ENCODE measurements at regions not wholly inside any gene's neighbourhood (a gene's known extent, or its start where the extent isn't known, plus 50 kb on each side); places are given as distances from the start of the nearest gene placed in this dataset.

DNA sequence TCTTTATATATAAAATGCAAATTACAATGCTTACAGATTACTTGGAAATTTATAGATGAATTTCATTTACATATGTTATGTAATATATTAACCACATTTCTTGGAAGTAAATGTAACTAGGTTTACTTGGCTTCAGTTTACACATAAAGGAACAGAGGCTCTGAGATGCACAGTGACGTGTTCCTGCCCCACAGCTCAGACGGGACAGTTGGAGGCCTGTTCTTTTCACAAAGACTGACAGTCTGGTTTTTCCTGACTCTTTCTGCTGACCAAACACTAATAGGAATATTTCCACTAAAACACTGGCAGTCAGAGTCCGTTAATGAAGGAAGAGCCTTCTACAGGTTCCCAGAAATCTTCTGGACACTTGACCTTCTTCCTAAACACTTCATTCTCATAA, 336.1 kb downstream of the MFSD1 start:
- Histone ChIP-seq H3K4me3 (no peak overlapping the region), H3K27ac (no peak overlapping the region), H3K9me3 (no peaks in the 10 kb centered on the region), H3K27me3 (no peaks in the 10 kb centered on the region), H3K4me1 (no peaks in the 10 kb centered on the region), H3K36me3 (no peaks in the 10 kb centered on the region)
- intact Hi-C loops (cut with DNase I): no loop called here
- TF ChIP-seq, protein P1, sequence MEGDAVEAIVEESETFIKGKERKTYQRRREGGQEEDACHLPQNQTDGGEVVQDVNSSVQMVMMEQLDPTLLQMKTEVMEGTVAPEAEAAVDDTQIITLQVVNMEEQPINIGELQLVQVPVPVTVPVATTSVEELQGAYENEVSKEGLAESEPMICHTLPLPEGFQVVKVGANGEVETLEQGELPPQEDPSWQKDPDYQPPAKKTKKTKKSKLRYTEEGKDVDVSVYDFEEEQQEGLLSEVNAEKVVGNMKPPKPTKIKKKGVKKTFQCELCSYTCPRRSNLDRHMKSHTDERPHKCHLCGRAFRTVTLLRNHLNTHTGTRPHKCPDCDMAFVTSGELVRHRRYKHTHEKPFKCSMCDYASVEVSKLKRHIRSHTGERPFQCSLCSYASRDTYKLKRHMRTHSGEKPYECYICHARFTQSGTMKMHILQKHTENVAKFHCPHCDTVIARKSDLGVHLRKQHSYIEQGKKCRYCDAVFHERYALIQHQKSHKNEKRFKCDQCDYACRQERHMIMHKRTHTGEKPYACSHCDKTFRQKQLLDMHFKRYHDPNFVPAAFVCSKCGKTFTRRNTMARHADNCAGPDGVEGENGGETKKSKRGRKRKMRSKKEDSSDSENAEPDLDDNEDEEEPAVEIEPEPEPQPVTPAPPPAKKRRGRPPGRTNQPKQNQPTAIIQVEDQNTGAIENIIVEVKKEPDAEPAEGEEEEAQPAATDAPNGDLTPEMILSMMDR (IDR thresholded peaks at IDR 0.05): no peak
- 49 to 54% methylated on average over 3 of the region's 3 CpGs for WGBS, 2 donors
- DNase-seq: no peak
- no peak for ATAC-seq

DNA sequence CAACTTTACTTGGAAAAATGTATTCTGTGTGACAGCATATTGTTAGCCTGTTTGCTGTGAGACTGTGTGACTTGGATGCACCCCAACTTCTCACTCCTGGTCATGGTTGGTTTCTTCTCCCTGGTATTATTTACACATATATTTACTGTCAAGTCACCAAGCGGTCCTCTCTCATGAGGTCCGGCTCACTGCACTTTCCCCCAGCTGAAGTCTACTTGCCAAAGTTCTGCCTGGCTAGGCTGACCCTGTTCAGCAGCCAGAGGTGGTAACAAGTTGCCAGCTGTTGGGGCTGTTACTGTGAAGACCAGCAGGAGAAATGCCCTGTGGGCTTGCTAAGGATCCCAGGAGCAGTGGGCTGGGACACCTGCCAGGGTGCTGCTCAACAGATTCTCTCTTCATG, 337.5 kb downstream of the MFSD1 start:
- no peaks in the 10 kb centered on the region for H3K27me3 ChIP-seq
- H3K4me3 ChIP-seq: no peak overlapping the region
- H3K9me3 ChIP-seq: no peaks in the 10 kb centered on the region
- H3K36me3 ChIP-seq: no peaks in the 10 kb centered on the region
- intact Hi-C loops (cut with DNase I): no loop called here
- TF ChIP-seq, protein P1 (IDR thresholded peaks at IDR 0.05): no peak
- no peaks in the 10 kb centered on the region for H3K4me1 ChIP-seq
- DNase-seq (no peak), ATAC-seq (no peak)
- H3K27ac ChIP-seq: no peak overlapping the region
- WGBS, 2 donors: 85 to 95% methylated on average over 2 of the region's 2 CpGs

DNA sequence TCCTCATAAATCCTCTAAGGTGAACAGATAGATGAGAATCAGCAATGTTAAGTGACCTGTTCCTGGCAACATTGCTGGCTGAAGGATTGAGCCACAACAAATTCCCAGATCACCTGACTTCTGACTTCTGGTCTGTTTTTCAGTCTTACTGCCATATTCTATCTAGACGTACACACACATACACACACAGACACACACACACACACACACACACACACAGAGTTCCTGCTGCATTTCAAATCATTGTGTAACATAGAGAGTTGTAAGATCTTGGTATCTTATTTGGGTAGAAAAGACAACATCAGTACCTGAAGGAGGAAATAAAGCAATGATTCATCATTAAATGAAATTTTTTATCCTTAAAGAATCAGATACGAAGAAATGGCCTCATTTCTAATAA, 342.6 kb downstream of the MFSD1 start:
- H3K4me3 ChIP-seq: no peak overlapping the region
- ATAC-seq (no peak), DNase-seq (no peak)
- 65 to 71% methylated on average over 2 of the region's 2 CpGs for WGBS, 2 donors
- no peaks in the 10 kb centered on the region for H3K4me1 ChIP-seq
- no peak overlapping the region for H3K27ac ChIP-seq
- TF ChIP-seq, protein P1 (IDR thresholded peaks at IDR 0.05): no peak
- no peaks in the 10 kb centered on the region for H3K27me3 ChIP-seq
- H3K36me3 ChIP-seq: no peaks in the 10 kb centered on the region
- intact Hi-C loops (cut with DNase I): no loop called here
- no peaks in the 10 kb centered on the region for H3K9me3 ChIP-seq

DNA sequence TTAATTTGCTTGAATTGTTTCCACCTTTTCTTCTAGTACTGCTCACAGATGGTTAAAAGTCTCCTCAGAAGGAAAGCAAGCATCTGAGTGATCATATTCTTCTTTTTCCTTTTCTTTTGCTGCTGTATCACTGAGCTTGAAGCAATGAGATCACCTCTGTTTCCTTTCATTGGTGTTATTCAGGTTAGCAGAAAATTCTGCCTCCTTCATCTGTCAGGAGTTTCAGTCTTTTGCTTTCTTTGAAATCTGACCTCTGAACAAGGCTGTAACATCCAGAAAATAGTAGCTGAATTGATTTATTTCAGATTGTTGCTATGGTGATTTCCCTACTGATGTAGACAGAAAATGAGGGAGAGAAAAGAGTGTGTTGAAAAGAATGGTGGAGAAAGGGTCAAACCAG, 343.0 kb downstream of the MFSD1 start:
- Histone ChIP-seq H3K27me3 (no peaks in the 10 kb centered on the region), H3K27ac (no peak overlapping the region), H3K9me3 (no peaks in the 10 kb centered on the region), H3K4me1 (no peaks in the 10 kb centered on the region), H3K4me3 (no peak overlapping the region), H3K36me3 (no peaks in the 10 kb centered on the region)
- ATAC-seq: no peak
- DNase-seq: no peak
- intact Hi-C loops (cut with DNase I): no loop called here
- TF ChIP-seq, protein P1 (IDR thresholded peaks at IDR 0.05): no peak

DNA sequence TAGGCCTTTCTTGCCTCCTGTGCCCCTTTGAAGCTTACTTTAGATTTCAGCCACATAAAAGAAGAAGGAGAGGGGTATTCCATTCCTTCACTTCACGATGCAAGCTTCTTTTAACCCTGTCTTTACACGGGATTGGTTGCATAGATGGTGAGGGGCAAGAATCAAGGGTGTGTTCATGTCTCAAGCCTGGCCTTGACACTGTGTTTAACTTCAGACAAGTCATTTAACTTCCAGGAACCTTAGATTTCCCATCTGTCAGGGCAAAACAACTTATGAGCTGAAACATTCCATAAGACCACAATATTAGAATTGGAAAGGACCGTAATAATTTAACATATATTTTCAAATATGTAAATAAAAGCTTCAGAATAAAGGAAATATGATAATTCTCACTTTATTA, 344.5 kb downstream of the MFSD1 start:
- H3K36me3 ChIP-seq: no peaks in the 10 kb centered on the region
- TF ChIP-seq, protein P1 (IDR thresholded peaks at IDR 0.05): no peak
- no peak for DNase-seq
- no peak overlapping the region for H3K27ac ChIP-seq
- no peak for ATAC-seq
- H3K9me3 ChIP-seq: no peaks in the 10 kb centered on the region
- 74 to 77% methylated on average over 3 of the region's 3 CpGs for WGBS, 2 donors
- intact Hi-C loops (cut with DNase I): no loop called here
- H3K27me3 ChIP-seq: no peaks in the 10 kb centered on the region
- no peaks in the 10 kb centered on the region for H3K4me1 ChIP-seq
- no peak overlapping the region for H3K4me3 ChIP-seq
